ENCODE measurements at regions not wholly inside any gene's neighbourhood (a gene's known extent, or its start where the extent isn't known, plus 50 kb on each side); places are given as distances from the start of the nearest gene placed in this dataset.

DNA sequence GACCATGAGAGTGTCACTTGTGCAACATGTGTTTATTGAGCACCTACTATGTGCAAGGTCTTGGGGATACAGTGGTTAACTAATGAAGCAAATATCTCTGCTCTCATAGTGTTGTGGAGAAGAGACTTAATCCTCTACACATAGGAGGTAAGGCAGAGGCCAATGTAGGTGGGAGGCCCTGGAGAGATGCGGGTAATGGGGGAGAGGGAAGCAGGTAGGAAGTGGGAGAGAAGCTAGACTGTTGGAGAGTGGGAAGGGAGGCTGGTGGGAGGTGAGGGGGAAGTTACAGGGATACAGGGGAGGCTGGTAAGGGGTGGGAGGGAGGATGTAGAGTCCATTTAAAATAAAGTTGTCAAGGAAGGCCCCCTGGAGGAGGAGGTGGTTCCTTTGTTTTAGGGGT is 240.0 kb downstream of the MIAT start:
- DNase-seq = no peak

DNA sequence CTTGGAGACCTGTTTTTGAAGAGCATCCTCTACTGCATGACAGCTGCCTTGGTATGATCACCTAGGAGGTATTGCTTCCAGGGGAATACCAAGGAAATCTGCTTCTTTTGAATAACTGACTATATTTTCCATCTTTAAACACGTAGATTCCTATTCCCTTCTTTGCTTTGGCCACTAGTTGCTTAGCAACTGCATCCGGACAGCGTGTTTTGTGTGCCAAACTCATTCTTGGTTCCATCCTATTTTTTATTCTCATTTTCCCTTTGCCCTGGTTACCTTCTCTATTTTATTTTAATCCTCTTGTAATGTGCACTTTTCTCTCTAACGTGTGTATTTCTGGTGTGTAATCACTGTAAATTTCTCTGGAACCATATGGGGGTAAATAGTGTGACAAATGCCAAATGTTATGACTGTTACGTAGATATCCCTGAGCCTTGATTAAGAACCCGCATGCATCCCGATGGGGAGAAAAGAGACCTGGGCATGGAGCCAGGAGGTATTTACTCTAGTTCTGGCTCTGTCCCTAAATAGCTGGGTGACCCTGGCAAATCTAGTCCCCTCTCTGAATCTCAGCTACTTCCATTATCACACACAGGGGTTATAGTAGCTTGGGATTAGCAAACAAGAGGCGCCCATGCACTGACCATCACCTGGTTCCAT is 241.7 kb downstream of the MIAT start:
- no peak for DNase-seq

DNA sequence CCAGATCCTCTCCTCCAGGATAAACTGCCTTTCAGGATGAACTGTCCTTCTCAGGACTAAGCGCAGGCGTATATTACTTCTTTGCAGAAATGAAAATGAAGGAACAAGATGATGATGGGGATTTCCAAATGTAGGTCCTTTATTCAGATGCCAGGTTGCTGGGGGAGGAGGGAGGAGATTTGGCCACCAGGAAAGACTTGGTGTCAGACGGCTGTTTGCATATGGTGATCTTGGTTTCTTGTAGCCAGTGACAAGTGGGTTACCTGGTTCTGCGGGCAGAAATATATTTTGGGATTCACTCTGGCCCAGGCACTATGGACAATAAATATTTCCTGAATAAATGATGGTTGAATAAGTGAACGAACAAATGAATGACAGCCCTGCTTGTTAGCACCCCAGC is 243.4 kb downstream of the MIAT start:
- DNase-seq = no peak

DNA sequence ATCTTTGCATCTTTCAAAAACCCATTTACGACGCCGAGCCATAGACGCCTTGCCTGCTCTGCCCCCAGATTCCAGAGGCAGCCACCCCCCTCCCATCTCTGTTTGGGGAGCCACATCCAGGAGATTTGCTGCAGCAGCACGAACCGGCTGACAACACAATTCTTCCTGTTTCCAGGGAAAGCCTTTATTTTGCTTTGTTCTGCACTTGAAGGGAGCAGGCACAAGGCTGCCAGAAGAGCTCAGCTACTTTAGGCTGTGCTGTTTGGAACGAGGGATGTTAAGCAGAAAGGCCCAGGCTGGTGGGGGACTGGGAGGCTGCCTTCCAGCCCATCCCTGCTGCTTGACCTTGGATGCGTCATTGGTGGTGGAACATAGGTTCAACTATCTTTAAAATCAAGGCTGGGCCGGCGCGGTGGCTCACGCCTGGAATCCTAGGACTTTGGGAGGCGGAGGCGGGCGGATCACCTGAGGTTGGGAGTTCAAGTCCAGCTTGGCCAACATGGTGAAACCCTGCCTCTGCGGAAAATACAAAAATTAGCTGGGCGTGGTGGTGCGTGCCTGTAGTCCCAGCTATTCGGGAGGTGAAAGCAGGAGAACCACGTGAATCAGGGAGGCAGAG is 243.9 kb downstream of the MIAT start:
- DNase-seq = no peak

DNA sequence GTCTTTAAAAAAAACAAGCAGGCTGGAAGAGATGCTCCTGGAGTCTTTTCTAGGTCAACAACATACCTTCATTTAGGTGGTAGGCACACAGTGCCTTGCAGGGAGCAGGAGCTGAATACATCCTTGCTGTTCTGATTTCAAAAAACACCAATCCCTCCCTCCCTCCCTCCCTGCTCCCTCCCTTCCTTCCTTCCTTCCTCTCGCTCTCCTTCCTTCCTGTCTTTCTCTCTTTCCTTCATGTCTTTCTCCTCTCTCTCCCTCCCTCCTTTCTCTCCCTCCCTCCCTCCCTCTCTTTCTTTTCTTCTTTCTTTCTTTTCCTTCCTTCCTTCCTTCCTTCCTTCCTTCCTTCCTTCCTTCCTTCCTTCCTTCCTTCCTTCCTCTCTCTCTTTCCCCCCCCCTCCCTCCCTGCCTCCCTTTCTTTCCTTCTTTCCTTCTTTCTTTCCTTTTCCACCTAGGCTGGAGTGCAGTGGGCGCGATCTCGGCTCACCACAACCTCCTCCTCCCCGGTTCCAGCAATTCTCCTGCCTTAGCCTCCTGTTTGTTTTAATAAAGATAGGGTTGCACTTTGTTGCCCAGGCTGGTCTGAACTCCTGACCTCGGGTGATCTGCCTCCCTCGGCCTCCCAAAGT is 245.1 kb downstream of the MIAT start:
- no peak for DNase-seq

DNA sequence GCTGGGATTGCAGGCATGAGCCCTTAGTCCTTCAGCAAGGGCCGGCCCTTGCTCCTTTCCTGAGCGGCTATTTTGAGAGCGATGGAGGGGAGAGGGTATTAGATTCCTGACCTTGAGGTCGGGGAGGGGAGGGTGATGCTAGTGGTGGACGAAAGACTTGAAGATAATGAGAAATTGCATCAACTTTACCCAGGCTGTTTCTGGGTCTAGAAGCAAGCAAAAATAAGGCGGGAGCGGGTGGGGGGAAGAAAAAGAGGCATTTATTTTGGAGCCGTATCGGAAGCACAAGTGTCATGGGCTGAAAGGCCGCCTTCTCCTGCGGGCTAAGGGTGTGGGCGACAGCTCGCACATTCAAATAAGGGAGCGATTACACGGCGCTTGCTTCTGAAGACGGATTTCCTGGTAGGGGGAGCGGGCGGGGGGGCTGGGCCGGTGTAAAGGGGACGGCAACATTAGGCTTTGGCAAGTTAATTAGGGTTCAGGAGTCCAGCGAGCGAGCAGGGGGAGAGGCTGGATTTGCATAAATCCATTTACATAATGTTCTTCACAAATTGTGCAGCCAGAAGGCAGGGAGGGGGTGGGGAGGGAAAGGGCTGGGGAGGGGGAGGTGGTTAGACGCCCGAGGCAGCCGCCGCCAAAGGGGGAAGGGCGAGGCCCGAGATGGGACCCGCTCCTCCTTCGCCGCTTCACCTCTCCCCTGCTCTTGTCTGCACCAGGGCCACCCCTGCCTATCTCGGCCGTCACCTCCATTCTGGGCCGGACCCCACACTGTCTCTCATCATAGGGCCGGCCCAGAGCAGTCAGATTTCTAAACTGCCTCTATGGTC is 245.9 kb downstream of the MIAT start:
- DNase-seq = no peak

DNA sequence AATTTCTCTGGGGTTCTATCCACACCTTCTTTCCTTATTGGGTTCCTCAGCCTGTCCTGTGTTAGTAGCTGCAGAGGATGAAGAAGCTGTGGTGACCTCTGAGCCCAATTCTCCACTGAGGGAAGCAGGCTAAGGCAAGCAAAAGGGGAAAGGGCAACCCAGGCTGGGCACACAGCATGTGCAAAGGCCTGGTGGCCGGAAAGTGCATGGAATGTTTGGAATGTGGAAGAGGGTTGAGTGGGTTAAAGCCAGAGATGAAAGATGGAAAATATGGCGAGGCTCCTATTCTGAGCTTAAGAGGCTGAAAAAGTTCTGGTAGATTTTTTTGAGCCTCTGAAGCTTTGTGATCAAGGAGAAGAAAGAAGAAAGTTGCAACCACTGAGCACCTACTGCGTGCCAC is 247.1 kb downstream of the MIAT start:
- no peak for DNase-seq

DNA sequence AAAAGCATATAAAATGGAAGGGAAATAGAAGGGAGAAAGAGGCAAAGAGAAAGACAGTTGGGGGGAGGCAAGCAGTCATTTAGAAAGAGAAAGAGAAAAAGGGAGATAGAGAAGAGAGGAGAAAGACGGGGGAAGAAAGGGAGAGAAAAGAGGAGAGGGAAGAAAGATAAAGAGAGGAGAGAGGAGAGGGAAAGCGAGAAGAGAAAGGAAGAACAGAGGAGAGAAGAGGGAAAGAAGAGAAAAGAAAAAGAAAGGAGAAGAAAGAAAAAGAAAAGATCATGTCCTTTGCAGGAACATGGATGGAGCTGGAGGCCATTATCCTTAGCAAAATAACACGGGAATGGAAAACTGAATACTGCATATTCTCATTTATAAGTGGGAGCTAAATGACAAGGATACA is 247.7 kb downstream of the MIAT start:
- DNase-seq = no peak

DNA sequence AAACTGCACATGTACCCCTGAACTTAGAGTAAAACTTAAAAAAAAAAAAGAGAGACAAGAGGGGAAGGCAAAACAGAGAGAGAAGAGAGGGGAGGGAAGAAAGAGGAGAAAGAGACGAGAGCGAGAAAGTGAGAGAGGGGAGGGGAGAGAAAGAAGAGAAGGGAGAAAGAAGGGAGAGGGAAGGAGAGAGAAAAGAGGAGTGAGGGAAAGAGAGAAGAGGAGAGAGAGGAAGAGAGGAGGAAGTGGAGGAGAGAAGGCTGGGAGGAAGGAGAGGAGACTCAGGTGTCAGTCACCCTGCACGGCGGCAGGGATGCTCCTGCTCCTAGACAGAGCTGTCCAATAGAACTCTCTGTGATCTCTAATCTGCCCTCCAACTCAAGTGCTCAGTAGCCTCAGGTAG is 248.3 kb downstream of the MIAT start:
- DNase-seq = no peak

DNA sequence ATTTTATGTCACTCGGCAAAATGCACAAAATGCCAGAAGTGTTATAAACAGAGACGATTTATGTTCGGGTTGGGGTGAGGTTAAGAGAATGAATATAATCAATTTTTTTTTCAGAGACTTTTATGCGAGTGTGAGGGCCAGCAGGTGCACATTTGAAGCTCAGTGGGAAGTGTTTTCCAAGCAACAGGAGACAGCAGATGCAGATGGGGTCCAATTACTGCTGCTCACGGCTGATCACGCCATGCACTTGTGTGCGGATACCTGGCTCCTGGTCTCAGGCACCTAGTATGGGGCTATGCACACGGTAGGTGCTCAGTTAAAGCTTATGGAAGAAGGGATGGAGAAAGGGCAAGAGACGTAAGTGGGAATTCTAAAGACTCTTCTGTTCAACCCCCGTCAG is 249.1 kb downstream of the MIAT start:
- no peak for DNase-seq

DNA sequence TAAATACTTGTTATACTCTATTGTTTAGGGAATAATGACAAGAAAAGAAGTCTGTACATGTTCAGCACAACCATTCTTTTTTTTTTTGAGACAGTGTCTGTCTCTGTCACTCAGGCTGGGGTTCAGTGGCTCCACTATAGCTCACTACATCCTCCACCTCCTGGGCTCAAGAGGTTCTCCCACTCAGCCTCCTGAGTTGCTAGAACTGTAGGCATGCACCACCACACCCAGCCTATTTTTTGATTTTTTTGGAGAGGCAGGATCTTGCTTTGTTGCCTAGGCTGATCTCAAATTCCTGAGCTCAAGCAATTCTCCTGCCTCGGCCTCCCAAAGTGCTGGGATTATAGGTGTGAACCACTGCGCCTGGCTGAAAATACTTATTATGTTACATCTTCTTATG is 250.0 kb downstream of the MIAT start:
- DNase-seq = no peak

DNA sequence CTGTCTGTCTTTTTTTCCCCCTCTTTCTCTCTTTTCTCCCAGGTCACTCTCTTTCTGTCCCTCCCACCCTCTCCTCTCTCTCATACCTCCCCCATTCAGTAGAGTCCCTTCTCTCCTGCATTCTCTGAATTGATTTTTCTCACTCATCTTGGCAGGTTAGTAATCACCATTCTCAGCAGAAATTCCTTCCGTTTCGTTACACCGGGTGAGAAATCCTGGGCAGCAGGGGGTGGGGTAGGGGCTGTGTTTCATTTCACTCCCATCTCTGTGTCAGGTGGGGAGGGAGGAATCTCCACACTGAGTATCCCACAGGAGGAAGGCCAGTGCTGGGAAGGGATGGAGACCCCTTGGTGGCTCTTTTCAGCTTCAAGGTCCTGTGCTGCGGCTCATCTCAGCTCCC is 253.5 kb downstream of the MIAT start:
- DNase-seq = no peak

DNA sequence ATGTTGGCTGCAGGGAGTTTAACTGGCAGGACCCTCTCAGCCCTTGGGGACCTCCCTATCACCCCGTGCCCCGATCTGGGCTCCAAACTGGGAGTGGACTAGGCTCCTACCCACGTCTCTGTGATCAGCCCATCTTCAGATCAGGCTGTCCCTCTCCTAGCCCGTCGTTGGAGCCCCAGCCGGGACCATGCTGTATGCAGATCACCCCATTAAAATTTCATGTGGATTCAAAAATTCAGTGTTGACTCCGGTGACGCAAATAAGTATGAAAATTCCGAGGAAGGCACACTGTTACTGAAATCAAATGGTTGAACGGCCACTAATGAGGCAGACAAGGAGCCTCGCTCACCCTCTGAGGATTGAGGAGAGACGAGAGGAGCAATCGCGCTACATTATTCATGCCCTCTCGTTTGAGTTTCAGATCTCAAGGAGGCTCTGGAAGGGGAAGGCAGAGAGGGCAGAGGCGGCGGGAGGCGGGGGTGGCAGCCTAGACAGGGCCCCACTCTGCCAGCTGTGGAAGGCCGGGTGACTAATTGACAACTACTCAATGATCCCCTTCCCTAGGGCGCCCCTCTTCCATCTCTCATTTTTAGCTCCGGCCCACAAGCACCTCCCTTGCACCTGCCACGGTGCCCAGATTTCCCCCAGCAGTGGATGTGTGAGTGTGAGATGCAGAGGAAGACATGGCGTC is 255.4 kb downstream of the MIAT start:
- no peak for DNase-seq

DNA sequence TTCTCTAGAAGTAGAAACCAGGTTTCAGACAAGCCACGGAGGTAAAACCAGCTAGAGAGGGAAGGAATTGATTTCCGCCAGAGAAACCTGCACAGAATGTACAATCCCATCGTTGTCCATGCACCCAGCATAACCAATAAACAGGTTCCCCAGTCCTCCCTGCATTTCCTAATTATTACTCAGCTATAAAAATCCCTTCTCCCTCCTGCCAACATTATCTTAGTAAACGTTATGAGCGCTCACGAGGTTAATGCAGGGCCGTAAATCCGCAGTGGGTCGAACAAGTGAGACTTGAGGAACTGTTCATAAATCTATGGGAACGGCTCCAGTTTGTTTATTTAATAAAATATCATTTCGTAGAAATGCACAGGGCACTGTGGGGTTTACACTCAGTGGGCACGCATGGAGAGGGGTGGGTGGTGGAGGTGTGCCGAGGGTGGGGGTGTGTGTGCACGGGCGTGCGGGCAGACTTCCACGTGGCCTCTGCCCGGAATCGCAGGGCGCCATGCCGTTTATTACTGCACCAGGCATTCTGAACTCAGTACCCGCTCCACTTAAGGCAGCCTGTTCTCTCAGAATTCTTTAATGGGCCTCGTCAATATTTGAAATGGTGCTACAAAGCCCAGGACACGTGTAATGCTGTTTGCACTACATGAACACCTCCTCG is 257.3 kb downstream of the MIAT start:
- no peak for DNase-seq

DNA sequence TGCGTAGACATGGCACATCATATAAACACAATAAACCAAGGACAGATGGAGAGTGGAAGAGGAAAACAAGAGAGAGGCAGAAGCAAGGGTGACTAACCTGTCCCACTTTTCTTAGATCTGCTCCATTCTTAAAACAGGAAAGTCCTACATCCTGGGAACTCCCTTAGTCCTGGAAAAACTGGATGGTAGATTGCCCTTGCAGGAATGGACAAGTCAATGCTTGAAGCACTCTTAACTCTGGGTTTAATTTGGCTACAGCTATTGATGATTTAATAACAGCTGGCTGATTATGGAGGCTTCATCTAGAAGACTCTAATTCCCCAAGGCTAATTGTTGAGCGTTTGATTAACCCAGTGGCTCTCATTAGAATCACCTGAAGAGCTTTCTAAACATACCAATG is 258.8 kb downstream of the MIAT start:
- no peak for DNase-seq

DNA sequence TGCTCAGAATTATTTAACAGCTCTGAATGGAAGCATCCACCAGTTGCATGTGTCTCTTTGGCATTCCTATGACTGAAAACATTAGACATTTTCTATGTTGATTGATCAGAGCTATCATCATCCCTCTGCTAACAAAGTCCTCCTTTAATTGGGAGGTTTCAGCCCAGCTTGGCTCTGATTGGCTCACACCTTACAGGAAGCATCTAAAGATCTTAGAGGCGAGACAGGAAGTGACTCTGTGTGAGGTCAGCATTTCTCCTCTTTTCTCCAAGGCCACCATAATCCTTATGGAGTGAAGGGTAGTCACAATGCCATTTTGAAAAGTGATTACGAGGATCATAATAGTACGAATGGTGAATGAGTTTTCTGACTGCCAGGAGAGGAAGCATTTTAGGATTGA is 260.8 kb downstream of the MIAT start:
- no peak for DNase-seq

DNA sequence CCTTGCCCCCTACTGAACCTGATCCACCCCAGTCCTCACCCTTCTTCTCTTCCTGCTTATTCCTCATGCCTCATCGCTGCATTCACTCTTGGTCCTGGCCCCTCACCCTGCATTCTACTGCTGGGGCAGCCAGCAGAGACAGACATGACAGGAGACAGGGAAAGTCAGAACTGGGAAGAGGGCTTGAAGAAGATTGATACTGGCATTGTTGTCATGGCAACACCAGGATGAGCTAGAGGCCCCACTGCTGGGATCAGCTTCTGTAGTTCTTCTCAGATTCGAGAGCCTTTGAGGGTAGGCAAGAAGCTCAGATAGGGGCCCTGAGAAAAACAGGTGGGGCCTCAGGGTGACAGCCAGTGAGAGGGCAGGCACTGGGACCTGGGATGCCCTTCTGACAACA is 264.3 kb downstream of the MIAT start:
- no peak for DNase-seq

DNA sequence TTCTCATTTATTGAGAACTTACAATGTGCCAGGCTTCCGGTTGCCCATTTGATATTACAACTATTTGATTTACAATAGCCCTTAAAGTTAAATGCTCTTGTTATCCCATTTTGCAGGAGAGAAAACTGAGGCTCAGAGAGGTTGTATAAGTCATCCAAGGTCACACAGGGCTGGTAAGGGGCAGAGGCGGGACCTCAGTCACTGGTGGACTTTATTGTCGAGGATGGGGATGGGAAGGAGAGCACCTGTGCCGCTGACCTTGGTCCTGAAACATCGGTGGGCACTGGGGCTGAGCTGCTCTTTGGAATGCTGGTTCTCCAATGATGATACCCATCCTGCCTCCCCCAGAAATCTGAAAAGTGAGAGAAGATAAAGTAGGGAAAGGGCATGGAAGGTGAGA is 265.4 kb downstream of the MIAT start:
- DNase-seq = no peak

DNA sequence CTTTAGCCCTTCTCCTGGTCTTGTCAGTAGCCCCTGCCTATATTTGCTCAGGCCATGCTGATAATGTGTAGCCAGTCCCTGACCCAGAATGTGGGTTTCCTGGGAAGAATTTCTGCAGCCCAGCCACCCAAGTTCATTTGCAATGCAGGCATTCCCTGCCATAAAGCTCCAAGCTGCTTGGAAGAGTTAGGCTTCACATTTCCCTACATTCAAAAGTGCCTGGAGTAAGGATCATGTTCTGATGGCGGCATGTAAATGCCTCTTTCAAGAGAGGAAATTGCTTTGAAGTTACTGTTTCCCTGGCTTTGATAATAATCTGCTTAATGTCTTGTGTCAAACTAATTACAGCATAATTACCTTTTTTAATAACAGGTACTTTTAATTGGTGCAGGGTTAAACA is 266.1 kb downstream of the MIAT start:
- no peak for DNase-seq

DNA sequence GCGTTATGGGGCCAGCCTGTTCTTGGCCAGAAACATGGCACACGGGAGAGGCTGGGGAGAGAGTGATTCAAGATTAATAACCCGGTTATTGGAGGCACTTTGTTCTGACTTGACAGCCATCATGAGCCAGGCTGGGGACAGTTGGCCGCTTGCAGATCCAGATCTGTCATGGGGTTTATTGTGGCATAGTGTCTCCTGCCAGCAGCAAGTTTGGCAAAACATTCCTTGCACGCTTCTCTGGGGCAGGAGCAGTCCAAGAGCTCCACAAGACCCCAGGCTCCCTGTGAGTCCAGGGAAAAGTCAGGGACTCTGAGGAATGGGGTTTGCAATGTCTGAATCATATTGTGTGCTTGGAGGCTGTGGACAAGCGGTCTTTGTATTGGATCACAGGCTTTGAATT is 270.4 kb downstream of the MIAT start:
- no peak for DNase-seq

DNA sequence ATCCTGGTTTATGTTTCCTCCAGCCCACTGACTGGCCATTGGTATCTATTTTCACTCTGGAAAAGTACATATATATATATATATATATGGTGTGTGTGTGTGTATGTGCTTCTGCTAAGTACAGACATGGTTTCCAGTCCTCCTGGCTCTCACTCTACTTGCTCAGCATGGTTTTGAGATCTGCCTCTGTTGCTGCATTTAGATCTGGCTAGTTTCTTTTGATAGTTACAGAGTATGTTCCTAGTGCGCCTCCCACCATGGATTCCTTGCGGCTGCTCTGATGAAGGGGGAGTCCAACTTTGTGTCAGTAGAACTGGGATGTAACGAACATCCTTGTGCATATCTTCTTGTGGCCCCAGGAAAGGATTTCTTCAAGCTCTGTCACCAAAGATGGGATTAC is 274.1 kb downstream of the MIAT start:
- DNase-seq = no peak

DNA sequence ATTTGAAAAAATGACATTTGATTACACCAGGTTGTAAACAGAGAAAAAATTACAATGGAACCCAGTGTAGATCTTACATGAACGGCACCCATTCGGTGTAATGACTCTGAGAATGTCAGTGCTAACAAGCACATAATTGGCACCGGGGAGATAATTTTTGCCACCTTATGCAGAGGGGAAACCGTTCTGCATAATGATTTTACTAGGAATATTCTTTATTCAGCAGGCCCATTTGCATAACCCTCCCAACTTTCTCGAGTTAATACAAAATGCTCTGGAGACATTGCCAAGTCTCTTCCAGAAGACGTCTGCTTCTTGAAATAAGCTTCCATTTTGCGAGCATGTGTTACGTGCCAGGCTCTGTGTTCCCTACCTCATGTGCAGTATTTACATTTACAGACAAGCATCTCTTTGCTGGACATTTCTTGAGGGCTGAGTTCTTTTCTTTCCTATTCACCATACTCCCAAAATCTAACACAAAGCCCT is 275.8 kb downstream of the MIAT start:
- no peak for DNase-seq

DNA sequence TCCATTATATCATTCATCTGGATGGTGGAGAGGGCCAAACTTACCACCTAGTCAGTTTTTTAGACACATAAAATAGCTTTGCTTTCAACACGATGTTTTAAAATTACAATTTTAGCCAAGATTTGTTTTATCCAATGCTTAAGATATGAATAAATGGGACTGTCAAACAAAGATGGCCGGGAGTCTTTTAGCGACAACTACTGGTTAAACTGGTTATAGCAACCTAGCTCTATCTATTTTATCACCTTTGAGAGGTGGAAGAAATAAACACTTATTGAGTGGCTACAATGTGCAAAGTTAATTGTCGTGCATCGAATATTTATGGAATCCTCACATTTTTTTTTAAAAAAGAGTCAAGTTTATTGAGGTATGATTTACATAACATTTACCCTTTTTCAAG is 279.8 kb downstream of the MIAT start:
- no peak for DNase-seq
